GM19351 (cell line): ENCODE measurements at regions not wholly inside any gene's neighbourhood (a gene's known extent, or its start where the extent isn't known, plus 50 kb on each side); places are given as distances from the start of the nearest gene placed in this dataset.
"Not testable (repeated sequence)": the region's sequence is repeated elsewhere in the genome, so short reads cannot be mapped to it uniquely, and the experiment has no call there.

Experiments
- ATAC-seq: cut with Tn5 transposase; IDR thresholded peaks from one replicate; pipeline ENCODE4 v1.9.1; 2021; ENCODE audit warnings: mild to moderate bottlenecking, moderate library complexity; ENCODE audit not compliant: unreplicated experiment

DNA sequence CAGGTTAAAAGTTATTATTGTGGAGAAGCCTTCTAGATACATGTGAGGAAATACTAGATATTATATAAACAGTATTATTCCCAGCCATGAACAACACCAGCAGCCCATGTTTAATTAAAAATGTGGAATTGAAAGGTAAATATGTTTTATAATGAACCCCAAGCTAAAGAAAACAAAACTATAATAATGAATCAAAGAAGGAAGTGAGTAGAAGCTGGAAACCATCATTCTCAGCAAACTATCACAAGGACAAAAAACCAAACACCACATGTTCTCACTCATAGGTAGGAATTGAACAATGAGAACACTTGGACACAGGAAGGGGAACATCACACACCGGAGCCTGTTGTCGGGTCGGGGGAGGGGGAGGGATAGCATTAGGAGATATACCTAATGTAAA lies 167.6 kb upstream of the CXXC4 start:
- ATAC-seq: not testable (repeated sequence)

DNA sequence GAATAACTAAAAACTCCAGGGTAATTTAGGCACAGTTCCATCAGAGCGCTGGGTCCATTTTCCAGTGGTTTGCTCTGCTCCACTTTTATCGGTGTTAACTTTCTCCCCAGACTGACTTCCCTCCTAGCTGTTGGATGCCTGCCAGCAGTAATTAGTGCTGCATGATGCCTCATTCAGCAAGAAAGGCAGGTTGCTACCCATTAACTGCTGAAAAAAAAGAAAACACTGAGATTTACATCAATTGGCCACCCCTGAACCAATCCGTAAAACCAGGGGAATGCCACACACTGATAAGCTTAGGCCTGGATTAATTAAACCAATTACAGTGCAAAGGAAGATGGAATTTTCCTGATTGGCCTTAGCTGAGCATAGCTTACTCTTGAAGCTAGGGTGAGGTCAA lies 182.4 kb upstream of the CXXC4 start:
- no peak for ATAC-seq

DNA sequence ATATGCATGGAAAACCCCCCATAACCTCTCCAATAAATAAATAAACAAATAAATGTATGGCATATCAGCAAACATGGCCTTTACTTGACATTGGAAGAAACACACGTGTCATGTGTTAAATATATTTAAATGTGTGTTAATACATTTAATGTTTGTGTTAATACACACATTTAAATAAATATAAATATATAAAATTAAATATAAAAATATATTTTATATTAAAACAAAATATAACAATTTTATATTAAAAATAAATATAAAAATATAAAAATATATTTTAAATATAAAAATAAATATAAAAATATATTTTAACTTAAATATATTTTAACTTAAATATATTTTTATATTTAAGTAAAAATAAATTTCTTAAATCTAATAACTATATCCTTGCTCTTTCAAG lies 187.6 kb upstream of the CXXC4 start:
- no peak for ATAC-seq

DNA sequence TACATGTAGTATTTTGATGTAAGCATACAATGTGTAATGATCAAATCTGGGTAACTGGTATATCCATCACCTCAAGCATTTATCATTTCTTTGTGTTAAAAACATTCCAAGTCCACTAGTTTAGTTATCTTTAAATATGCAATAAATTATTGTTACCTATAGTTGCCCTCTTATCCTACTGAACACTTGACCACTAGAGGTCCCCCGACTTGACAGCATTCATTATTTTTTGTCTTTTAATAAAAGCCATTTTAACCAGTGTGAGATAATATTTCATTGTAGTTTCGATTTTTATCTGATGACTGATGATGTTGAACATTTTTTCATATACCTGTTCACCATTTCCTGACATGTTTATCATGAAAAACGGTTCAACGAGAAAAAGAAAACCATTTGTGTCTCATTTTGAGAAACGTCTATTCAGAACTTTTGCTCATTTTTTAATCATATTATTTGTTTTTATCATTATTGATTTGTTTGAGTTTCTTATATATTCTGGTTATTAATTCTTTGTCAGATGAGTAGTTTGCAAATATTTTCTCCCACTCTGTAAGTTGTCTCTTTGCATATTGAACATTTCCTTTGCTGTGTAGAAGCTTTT lies 199.0 kb upstream of the CXXC4 start:
- ATAC-seq: no peak

DNA sequence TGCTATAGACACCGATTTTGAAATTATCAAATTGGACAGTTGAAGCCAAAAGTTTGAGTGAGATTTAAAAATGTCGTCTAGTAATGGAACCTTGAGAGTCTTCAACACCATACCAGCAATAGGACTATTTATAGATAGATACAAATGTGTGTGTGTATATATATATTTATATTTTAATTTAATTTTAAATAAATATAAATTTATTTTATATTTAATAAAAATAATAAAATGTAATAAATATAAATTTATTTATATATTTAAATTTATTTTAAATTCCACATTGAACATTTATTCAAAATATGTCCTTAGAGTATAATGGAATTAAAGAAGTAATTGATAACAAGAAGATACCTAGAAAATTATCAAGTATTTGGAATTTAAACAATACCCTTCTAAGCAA lies 221.9 kb upstream of the CXXC4 start:
- ATAC-seq: no peak

DNA sequence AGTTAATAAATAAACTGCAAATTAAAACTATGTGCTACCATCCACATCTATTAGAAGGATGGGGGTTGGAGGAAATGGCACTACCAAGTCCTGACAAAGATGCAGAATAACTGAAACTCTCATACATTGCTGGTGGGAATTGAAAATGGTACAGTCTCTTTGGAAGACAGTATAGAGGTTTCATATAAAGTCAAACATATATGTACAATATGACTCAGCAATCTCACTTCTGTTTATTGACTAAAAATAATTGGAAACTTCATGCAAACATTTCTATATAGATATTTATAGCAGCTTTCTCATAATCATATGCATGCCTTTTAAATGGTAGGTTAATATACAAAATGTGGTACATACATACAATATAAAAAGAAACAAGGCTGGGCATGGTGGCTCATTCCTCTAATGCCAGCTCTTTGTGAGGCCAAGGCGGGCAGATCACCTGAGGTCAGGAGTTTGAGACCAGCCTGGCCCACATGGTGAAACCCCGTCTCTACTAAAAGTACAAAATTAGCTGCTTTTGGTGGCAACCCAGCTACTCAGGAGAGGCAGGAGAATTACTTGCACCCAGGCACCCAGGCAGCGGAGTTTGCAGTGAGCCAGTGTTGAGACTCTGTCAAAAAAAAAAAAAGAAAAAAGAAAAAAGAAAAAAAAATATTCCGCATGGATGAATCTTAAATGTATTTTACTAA lies 225.0 kb upstream of the CXXC4 start:
- peak; percentile 94 for ATAC-seq

DNA sequence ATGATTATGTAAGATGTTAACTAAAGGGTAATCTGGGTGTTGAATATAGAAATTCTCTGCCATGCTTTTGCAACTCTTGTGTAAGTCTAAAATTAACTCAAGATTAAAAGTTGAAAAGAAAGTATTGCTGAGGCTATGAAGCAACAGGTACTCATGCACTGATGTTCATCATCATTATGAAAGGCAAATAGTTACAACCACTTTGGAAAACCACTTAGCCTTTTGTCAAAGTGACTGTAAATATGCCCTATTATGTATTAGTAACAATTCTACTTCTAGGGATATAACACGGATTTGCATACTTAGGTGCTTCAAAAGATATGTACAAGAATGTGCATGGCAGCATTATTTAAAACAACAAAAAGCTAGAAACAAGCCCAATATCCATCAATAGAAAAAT lies 227.8 kb upstream of the CXXC4 start:
- ATAC-seq: no peak

DNA sequence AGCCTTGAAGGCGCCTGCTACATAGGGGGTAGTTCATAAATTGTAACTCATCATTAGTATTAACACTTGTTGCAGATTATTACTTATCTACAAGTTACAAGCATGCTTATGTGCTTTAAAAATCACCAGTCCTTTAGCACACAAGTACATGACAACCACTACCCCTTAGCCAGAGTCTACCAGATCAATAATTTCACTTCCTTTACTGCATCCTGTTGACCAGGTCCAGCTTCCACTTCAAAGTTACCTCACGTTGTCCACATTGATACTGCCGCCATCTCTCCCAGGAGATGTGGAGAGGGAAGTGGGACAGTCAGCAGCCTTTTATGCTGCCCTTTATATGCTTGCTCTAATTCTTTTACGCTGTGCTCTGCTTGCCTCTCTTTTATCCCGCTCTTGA lies 231.3 kb upstream of the CXXC4 start:
- no peak for ATAC-seq

DNA sequence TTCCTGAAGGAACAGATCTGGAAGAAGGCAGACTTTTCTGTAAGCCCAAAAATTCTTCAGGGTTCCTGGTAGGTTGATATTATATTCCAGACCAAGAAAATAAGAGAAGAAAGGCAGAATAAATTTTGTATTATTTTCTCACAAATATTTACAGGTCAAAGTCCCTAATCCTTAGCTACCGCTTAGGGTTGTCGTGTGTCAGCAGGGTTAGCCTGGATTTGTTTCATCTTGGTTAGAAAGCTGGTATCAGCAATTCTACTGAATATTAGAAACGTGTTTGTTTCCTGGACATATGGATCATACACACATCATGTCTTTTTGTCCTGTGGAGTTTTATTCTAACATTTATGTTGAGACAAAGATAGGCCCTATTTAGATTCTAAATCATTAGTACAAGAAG lies 232.9 kb upstream of the CXXC4 start:
- no peak for ATAC-seq

DNA sequence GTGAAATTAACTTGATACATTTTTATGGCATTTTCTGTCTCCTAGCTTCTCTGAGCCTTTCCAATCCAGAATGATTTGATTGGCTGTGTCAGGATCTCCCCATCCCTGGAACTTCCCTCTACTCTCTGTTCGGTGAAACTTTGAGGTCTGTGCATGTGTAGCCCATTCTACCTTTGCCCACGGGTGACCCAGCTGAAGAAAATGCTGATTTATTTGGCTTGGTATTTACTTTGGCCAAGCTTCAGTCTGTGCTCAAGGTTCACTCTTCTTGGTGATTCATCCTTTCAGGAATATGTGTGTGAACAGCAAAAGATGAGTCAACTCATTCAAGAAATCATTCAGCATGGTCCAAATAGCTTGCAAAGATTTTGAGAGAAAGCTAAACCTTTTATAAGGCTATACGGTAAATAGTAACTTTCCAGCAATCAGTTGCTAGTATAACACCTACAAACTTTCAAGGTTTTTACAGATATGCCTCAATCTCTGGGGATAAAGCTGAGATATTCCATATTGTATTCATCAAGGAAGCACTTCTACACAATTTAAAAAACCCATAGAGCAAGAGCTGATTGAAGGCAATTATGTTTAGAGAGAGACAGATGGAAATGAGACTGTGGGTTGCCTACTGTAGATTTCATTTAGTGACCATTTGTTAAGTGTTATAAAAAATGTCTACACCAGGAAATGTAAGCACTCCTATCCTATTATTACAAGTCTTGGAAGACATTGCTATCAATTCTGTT lies 233.9 kb upstream of the CXXC4 start:
- ATAC-seq: no peak

DNA sequence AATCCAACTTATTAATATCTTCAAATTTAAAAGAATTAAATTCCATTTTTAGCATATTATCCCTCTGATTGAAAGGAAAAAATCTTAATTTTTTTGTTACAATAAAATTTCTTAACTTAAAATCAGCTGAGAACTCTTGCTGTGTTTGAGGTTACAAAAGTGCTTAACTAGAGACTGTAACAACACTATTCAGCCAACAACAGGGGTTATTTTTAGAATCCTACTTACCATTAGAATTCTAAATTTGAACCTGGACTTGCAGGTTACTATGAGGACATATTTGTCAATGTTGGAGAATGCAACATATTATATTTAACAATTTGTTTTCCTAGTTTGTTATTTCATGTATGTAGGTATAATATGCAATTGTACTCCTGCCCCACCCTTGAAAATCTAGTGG lies 238.1 kb upstream of the CXXC4 start:
- ATAC-seq: no peak

DNA sequence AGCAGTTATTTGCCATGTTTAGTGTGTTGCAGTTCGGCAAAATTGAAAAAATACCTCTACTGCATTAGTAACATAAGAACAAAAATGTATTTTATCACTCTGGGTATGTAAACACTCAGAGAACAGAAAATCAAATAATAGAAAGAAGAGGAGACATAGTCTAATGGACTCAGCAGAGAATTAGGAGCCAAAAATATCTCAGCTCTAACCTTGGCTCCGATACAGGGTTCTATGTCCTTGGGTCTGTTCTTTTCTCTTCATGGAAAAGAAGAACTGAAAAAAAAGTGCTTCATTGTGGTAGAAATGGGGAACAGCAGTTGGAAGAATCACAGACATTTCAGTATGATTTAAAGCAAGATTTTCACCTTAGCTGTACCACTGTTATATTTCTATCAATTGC lies 240.5 kb upstream of the CXXC4 start:
- ATAC-seq: no peak

DNA sequence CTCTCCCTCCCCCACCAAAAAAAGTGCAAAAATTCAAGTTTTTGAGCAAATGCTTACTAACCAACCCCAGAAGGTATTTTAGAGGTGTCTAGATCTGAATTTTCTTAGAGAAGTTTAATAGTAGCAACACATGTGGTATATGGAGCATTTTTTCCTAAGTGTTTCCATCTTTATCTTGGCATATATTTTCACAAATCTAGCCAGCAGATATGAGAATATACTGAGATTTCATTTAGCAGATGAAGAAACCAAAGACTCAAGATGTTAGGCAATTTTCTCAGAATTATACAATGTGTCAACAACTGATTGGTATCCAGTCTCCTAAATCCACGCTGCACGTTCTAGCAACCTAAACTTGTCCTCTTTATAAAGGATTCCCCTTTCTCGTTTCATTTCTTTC lies 245.5 kb upstream of the CXXC4 start:
- ATAC-seq: no peak

DNA sequence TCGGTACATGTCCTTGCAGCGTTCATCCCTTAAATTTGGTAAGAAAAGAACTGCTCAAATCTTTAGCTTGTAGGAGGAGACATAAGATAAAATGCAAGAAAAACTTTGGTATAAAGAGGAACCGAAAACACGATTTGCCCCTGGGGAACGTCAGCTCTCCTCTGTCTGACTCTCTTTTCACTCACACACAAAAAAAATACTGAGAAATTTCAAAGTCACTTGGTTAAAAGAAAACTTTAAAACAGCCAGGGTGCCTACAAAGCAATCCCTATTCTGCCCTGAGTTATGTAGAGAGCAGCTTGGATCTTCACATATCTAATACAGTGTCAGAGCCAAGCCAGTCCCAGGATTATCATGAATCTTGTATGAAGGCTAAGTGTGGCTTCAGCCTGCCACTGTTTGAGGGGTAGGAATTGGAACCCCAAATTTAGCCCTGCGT lies 248.5 kb upstream of the CXXC4 start:
- ATAC-seq: peak; percentile 98

DNA sequence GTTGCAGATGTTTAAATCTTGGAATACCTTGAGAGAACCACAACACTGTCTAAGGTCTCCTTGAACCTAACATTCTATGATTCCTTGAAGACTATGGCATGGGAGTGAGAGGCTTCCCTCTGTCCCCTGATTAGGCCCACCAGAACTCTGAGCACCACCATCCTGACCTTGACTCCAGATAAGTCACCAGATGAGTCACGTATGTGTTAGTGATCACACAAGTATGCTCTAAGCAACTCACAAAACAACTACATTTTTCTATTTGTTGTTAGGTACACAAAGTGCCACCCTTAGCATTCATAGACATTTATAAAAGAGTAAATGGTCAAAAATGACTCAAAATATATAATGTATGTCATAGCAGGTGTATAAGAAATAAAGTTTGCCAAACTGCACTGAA lies 252.9 kb upstream of the CXXC4 start:
- no peak for ATAC-seq

DNA sequence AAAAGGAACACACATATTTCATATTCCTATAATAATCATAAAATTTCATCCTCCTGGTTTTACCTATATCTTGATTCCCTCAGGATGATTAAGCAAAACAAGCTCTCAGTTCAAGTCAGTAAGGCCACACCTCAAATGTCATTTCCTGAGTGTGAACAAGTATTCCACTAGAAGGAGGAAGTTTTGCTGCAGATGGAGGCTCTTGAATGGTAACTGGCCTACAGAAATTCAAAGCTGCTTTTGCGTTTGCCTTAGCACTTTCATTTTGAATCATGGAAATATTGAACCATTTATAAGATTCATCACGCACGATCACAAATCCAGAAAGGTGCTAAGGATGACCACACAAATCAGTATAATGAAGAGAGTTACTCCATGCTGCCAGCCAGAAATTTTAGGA lies 254.4 kb upstream of the CXXC4 start:
- peak; percentile 33 for ATAC-seq

DNA sequence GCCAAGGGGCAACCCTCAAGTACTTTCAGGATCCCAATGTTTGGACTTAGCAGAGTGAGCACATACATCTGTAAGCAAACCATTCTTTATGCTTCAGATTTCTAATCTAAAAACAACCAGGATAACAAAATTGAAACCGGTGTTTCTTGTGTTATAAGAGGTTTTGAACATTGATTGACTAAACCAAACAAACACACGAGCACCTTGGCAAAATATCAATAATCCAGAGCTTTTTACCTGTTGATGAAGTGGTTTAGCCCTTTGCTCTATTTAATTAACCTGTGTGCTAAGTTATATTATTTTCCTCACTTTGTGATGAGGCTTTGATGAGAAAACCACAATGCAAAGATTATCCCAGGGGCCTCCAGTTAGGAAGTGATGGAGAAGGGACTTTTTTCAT lies 255.3 kb upstream of the CXXC4 start:
- no peak for ATAC-seq

DNA sequence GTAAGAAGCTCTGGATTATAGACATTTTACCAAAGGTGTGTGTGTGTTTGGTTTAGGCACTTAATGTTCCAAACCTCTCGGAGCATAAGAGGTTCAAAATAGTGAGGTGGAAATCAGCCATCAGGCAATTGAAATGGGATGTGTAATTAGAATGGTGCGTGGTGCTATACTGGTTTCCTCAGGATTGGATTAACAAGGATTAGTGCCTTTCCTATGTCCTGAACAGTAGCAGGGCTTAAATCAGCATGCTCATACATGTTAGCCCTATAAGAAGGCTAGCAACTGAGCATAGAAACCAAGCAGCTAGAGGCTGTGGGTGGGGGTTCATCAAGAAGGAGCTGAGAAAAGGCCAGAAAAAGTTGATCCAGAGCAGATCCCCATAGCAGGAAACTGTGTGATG lies 256.8 kb upstream of the CXXC4 start:
- no peak for ATAC-seq

DNA sequence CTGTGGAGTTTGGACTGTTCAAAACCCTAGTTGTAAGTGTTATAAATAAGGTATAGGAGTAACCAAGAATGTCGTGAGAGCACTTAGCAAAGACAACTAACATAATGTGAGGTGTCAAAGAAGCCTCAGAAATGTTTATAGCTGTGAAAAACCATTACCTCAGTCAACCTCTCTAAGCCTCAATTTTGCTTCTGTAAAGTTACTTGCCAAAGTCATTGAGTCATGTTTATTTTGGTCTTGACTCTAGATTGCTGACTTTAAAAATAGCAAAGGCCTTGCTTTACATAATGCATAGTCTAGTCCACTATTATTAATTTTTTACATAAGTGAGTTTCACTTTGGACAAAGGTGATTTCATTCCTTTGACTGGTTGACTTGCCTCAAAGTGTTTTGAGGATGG lies 257.6 kb upstream of the CXXC4 start:
- ATAC-seq: peak; percentile 84

DNA sequence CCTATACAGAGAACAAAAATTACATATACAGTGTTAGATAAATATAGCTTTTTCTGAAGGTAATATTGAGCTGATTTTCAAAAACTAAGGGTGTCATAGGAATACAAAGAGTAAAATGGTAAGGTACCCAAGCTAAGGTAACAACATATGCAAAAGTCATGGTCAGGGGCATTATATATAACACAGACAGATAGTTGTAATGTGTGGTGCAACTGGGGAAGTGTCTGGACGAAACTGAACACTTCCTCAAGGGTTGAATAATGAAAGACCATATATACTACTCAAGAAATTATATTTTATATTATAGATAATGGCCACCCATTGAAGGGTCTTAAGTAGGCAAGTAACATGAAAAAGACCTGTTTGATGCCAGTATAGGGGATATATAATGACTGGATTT lies 262.1 kb upstream of the CXXC4 start:
- ATAC-seq: peak; percentile 36

DNA sequence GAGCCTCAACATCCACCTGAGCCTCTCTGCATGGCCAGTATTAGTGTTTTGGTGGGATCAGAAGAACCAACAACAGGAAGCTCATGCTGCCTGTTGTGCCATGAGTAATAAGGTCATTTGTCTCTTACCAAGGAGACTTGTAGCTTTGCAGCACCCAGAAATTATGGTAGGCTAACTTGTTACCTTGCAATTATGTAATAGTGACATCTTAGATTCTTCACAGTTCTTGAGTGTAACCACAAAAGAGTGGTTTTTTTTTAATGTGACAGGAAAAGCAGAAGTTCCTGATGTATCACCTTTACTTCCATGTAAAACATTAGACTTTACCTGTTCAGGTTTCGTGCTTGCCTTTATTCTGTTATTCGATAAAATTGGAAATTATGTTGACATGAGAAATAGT lies 263.9 kb upstream of the CXXC4 start:
- no peak for ATAC-seq

DNA sequence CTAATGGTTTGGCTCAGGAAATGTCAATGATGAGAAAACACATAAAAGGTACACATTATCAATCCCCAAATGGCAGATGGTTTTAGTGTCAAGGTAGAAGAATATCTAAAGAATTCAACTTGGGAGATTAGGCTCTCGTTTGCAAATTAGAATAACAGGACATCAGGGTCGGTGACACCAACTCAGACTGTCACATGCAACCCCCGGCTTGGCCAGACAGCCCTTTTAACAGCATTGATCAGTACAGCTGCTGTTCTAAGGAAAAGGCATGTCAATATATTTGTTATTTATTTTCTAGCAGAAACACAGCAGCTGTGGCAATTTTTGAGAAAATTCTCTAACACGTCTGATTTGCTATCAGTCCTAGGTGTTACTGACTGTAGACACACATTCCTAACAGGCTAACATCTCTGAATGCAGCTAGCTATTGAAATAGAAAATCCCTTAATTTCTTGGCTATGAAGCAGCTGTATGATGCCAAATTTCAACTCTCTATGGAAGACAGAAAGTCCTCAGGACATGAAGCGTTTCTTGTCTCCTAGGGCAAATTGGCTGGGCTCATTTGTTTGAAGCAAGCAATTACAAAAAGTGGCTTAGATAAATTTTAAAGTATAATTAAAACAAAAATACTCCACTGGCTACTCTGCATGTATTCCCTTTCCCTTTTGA lies 269.0 kb upstream of the CXXC4 start:
- no peak for ATAC-seq
